CD4-positive, alpha-beta T cell (primary cell): ENCODE measurements at regions not wholly inside any gene's neighbourhood (a gene's known extent, or its start where the extent isn't known, plus 50 kb on each side); places are given as distances from the start of the nearest gene placed in this dataset.

Experiments used
- ATAC-seq: fragments of 200-7000 bp; cut with Tn5 transposase; one replicate; pipeline ENCODE4 v1.10.0; 2022; ENCODE audit warnings: mild to moderate bottlenecking; ENCODE audit not compliant: poor library complexity
- CTCF ChIA-PET: fragments of 350-600 bp; sonication (Branson Sonifier 250); formaldehyde crosslinking; loops from one replicate; lab custom pipeline; 2021; ENCODE audit warnings: antibody characterized with exemption, inconsistent platforms; lab: Charles Lee
- POLR2A ChIA-PET: fragments of 350-600 bp; sonication (Branson Sonifier 250); formaldehyde crosslinking; loops from one replicate; lab custom pipeline; 2021; ENCODE audit warnings: antibody characterized with exemption, inconsistent platforms; lab: Charles Lee
- DNase-seq, 14 experiments: peaks; one replicate each; pipeline ENCODE4 v3.0.0-alpha.2; 2013 to 2020; ENCODE audit warnings: mixed read lengths in 2 of 14
- H3K27ac ChIP-seq, 2 donors: one replicate each; pipeline versions ENCODE4 v1.5.1 to v1.7.0; 2013; ENCODE audit warnings: low read length in 2 of 2, low read depth in 1 of 2, mild to moderate bottlenecking in 1 of 2
- H3K27me3 ChIP-seq, 2 experiments: 1 replicate in 1 of 2; 2 replicates in 1 of 2; pipeline versions ENCODE4 v1.6.1 to v1.7.0; 2013; ENCODE audit warnings: low read length in 2 of 2, control low read depth in 1 of 2, mild to moderate bottlenecking in 1 of 2, moderate library complexity in 1 of 2; ENCODE audit not compliant: insufficient read depth in 2 of 2, control insufficient read depth in 1 of 2
- H3K36me3 ChIP-seq: one replicate; pipeline ENCODE4 v1.6.1; 2013; ENCODE audit warnings: low read length, control low read depth; ENCODE audit not compliant: insufficient read depth
- H3K4me1 ChIP-seq: one replicate; pipeline ENCODE4 v1.6.1; 2013; ENCODE audit warnings: low read length, control low read depth; ENCODE audit not compliant: insufficient read depth
- H3K4me3 ChIP-seq: one replicate; pipeline ENCODE4 v1.5.1; 2013; ENCODE audit warnings: mild to moderate bottlenecking, low read length, moderate library complexity
- H3K9me3 ChIP-seq, 2 experiments: 1 replicate in 1 of 2; 2 replicates in 1 of 2; pipeline versions ENCODE4 v1.6.1 to v1.7.0; 2013; ENCODE audit warnings: low read length in 2 of 2, mild to moderate bottlenecking in 2 of 2, control low read depth in 1 of 2, moderate library complexity in 1 of 2; ENCODE audit not compliant: control insufficient read depth in 1 of 2, insufficient read depth in 1 of 2
- H3K27ac Mint-ChIP-seq: one replicate; pipeline ENCODE4 v1.8.0; 2020; ENCODE audit warnings: mixed read lengths
- H3K27me3 Mint-ChIP-seq: one replicate; pipeline ENCODE4 v1.8.0; 2021; ENCODE audit warnings: mixed read lengths
- H3K36me3 Mint-ChIP-seq: one replicate; pipeline ENCODE4 v1.8.0; 2021; ENCODE audit warnings: low read depth, mixed read lengths
- H3K4me1 Mint-ChIP-seq: one replicate; pipeline ENCODE4 v1.8.0; 2021; ENCODE audit warnings: low read depth, mixed read lengths
- H3K4me3 Mint-ChIP-seq: one replicate; pipeline ENCODE4 v1.8.0; 2020; ENCODE audit warnings: mild to moderate bottlenecking, mixed read lengths
- H3K9me3 Mint-ChIP-seq: one replicate; pipeline ENCODE4 v1.8.0; 2020; ENCODE audit warnings: mixed read lengths
- intact Hi-C, 2 experiments: fragments of 100-400 bp; cut with DNase I in 1 of 2; cut with micrococcal nuclease in 1 of 2; formaldehyde crosslinking; loops; one replicate each; pipeline versions ENCODE4 v1.15.1 to v1.9.0; 2023 to 2025; cut with DNase I, micrococcal nuclease
- TF ChIP-seq, protein P1 (sequence below): fragments of 200-600 bp; IDR thresholded peaks from one replicate; pipeline ENCODE4 v1.8.0; 2022; ENCODE audit warnings: antibody characterized with exemption, mild to moderate bottlenecking

- Mint-ChIP-seq H3K27ac (no peak overlapping the region), H3K27me3 (peaks cover 52% of the 10 kb centered on the region), H3K36me3 (no peaks in the 10 kb centered on the region), H3K4me3 (no peak overlapping the region), H3K4me1 (peaks cover 5% of the 10 kb centered on the region), H3K9me3 (no peaks in the 10 kb centered on the region)
- intact Hi-C loops: no loop called here
- POLR2A ChIA-PET: no interaction called here
- Histone ChIP-seq H3K9me3 (no peaks in the 10 kb centered on the region), H3K27ac (no peak overlapping the region), H3K27me3 (peaks cover 16% of the 10 kb centered on the region in 2 experiments), H3K4me3 (no peak overlapping the region), H3K4me1 (no peaks in the 10 kb centered on the region), H3K36me3 (no peaks in the 10 kb centered on the region)
- ATAC-seq (no peak), DNase-seq (no peak)
- TF ChIP-seq, protein P1, sequence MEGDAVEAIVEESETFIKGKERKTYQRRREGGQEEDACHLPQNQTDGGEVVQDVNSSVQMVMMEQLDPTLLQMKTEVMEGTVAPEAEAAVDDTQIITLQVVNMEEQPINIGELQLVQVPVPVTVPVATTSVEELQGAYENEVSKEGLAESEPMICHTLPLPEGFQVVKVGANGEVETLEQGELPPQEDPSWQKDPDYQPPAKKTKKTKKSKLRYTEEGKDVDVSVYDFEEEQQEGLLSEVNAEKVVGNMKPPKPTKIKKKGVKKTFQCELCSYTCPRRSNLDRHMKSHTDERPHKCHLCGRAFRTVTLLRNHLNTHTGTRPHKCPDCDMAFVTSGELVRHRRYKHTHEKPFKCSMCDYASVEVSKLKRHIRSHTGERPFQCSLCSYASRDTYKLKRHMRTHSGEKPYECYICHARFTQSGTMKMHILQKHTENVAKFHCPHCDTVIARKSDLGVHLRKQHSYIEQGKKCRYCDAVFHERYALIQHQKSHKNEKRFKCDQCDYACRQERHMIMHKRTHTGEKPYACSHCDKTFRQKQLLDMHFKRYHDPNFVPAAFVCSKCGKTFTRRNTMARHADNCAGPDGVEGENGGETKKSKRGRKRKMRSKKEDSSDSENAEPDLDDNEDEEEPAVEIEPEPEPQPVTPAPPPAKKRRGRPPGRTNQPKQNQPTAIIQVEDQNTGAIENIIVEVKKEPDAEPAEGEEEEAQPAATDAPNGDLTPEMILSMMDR: no peak
- CTCF ChIA-PET: no interaction called here
Observed at GRCh38 chr16:66263973-66264310, 102.5 kb upstream of the CDH5 start.

- Mint-ChIP-seq H3K9me3 (no peaks in the 10 kb centered on the region), H3K4me1 (peaks cover 5% of the 10 kb centered on the region), H3K27ac (no peak overlapping the region), H3K4me3 (no peak overlapping the region), H3K27me3 (peaks cover 52% of the 10 kb centered on the region), H3K36me3 (no peaks in the 10 kb centered on the region)
- H3K4me1 ChIP-seq: no peaks in the 10 kb centered on the region
- no peak for DNase-seq
- no peaks in the 10 kb centered on the region for H3K9me3 ChIP-seq
- H3K4me3 ChIP-seq: no peak overlapping the region
- intact Hi-C loops: no loop called here
- ATAC-seq: no peak
- CTCF ChIA-PET: no interaction called here
- POLR2A ChIA-PET: no interaction called here
- H3K36me3 ChIP-seq: no peaks in the 10 kb centered on the region
- H3K27ac ChIP-seq: no peak overlapping the region
- peaks cover 16% of the 10 kb centered on the region in 2 experiments for H3K27me3 ChIP-seq
- TF ChIP-seq, protein P1: no peak
Observed at GRCh38 chr16:66263168-66263972, 103.1 kb upstream of the CDH5 start.

GRCh38 chr16:66262253-66263167 lies 104.0 kb upstream of the CDH5 start:
- DNase-seq: no peak
- Mint-ChIP-seq H3K27me3 (peaks cover 43% of the 10 kb centered on the region), H3K36me3 (no peaks in the 10 kb centered on the region), H3K9me3 (no peaks in the 10 kb centered on the region), H3K27ac (no peak overlapping the region), H3K4me3 (no peak overlapping the region), H3K4me1 (peaks cover 5% of the 10 kb centered on the region)
- CTCF ChIA-PET: no interaction called here
- no peak for ATAC-seq
- Histone ChIP-seq H3K36me3 (no peaks in the 10 kb centered on the region), H3K27ac (no peak overlapping the region), H3K27me3 (peaks cover 13 to 16% of the 10 kb centered on the region in 2 experiments), H3K4me1 (no peaks in the 10 kb centered on the region), H3K4me3 (no peak overlapping the region), H3K9me3 (no peaks in the 10 kb centered on the region)
- intact Hi-C loops: no loop called here
- TF ChIP-seq, protein P1: no peak
- POLR2A ChIA-PET: no interaction called here
